ENCODE measurements at regions not wholly inside any gene's neighbourhood (a gene's known extent, or its start where the extent isn't known, plus 50 kb on each side); places are given as distances from the start of the nearest gene placed in this dataset.
"Not testable (repeated sequence)": the region's sequence is repeated elsewhere in the genome, so short reads cannot be mapped to it uniquely, and the experiment has no call there.

DNA sequence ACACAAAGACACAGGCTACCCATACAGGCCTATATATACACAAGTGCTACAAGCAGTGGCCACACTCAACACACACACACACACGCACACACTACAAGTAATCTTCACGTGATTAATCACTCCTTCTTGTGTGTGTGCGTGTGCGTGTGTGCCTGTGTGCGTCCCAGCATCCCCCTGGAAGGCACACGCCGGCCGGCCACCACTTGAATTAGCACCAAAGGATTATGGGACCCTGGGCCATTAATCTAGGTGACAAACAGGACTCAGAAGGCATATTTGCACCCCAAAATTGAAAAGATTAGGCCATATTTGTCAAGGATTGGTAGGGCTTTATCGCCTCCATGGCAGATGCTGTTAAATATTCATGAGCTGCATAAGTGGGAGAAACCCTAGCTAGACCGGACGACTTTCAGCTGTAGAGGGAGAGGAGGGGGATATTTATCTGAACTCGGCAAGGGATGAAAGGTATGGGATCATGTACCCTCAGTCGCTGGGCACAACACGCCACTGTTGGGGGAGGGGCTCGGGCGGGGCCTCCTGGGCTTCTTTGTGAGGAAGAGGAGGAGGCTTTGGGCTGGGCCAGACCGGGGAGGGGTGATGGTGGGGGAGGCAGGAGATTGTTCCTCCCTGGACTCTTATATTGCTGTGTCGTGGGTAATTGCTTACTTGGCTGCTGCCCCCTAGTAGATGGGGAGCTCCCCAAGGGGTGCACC is 89.6 kb upstream of the LHX5 start:
- DNase-seq: no peak

- DNase-seq: no peak
Measured at GRCh38 chr12:113559466-113559865, 87.8 kb upstream of the LHX5 start.

DNA sequence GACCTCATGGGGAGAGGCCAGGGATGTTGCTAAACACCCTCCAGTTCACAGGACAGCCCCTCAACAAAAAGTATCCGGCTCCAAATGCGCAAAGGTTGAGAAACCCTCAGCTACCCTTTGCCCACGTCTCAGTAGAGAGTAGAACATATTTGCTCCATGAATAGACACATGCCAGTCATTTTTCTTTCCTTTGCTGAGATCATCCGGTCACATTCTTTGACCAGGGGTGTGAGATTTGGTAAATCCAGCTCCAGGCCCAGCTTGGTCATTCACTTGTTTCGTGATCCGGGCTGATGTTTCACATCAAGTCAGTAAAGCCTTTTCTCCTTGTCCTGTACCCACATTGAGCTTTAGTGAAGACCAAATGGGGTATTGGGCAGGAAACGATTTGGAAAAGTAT is 83.6 kb upstream of the LHX5 start:
- no peak for DNase-seq

DNA sequence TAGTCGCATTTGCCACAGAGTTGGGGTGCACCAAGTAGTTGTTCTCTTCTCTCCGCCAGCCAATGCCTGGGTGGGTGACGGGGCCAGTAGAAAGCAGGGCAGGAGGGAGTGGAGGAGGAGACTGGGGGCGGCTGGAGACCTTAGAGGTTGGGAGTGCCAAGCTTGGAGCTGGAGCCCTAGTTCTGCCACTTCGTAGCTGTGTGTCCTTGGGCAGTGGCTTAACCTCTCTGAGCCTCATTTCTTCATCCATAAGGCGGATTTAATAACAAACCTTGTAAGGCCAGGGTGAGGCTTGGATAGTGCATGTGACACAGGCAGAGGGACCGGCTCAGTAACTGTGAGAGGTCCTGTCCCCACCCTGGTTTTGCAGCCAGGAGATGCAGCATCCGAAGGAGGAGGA is 81.1 kb upstream of the LHX5 start:
- no peak for DNase-seq

- DNase-seq: no peak
Measured at GRCh38 chr12:113551563-113551962, 79.9 kb upstream of the LHX5 start.

DNA sequence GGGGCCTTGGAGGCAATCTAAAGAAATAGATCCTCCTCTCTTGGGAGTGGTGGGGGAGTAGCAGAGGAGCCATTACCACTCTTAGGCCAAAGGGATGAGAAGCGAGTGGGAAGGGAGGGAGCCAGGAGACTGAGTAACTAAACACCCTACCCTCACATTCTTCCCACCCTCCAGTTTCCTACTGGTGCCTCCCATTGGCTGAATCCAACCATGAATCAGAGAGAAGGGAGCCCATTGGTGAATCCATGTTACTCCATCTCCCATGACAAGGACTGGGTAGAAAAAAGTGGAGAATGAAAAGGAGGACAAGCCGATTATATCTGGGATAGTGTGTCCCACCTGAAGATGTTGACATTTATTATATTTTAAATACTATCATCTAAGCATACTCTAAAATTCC is 76.8 kb upstream of the LHX5 start:
- no peak for DNase-seq

- no peak for DNase-seq
Measured at GRCh38 chr12:113546916-113547863, 75.5 kb upstream of the LHX5 start.

DNA sequence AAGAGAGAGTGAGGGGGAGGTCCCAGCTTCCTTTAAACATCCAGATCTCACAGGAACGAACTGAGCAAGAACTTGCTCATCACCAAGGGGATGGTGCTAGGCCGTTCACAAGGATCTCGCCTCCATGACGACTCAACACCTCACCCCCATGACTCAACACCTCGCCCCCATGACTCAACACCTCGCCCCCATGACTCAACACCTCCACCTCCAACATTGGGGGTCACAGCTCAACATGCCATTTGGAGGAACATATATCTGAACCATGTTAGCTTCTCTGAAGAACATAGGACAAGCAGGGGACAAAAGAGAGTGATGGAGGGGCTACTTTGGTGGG is 66.0 kb upstream of the LHX5 start:
- DNase-seq: no peak

DNA sequence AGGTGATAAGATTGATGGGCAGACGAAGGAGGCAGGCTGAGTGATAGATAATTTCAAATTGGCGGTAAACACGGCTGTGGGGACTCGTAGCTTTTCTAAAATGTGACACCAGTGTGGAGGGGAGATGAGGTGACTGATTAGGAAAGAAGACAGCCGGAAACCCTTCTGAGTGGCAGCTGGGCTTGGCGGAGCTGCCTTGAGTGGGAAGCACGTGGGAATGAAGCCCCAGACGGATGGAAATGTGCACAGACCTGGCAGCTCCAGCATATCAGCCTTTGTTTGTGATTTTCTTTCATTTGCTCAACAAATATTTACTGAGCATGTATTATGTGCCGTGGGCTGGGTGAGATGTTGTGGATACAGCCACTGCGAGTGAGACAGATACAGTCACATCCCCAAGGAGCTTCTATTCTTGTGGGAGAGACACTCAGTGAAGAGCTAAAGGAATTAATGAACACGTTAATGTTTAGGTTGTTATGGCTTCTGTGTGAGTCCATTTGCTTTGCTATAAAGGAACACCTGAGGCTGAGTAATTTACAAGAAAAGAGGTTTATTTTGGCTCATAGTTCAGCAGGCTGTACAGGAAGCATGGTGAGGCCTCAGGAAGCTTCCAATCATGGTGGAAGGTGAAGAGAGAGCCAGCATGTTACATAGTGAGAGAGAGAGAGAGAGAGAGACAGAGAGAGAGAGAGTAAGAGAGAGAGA is 65.5 kb upstream of the LHX5 start:
- DNase-seq: no peak

- DNase-seq: no peak
Measured at GRCh38 chr12:113535100-113535499, 63.4 kb upstream of the LHX5 start.

GRCh38 chr12:113534555-113534954 is 62.9 kb upstream of the LHX5 start:
- no peak for DNase-seq

- DNase-seq: no peak
Measured at GRCh38 chr12:113533842-113534375, 62.2 kb upstream of the LHX5 start.

GRCh38 chr12:113532292-113532691 is 60.6 kb upstream of the LHX5 start:
- no peak for DNase-seq

DNA sequence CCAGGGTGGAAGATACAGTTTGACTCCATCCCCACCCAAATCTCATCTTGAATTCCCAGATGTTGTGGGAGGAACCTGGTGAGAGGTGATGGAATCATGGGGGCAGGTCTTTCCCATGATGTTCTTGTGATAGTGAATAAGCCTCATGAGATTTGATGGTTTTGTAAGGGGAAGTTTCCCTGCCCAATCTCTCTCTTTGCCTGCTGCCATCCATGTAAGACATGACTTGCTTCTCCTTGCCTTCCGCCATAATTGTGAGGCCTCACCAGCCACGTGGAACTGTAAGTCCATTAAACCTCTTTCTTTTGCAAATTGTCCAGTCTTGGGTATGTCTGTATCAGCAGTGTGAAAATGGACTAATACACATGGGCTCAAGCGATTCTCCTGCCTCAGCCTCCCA is 59.4 kb upstream of the LHX5 start:
- DNase-seq: not testable (repeated sequence)

GRCh38 chr12:113528606-113529293 is 57.1 kb upstream of the LHX5 start:
- no peak for DNase-seq

DNA sequence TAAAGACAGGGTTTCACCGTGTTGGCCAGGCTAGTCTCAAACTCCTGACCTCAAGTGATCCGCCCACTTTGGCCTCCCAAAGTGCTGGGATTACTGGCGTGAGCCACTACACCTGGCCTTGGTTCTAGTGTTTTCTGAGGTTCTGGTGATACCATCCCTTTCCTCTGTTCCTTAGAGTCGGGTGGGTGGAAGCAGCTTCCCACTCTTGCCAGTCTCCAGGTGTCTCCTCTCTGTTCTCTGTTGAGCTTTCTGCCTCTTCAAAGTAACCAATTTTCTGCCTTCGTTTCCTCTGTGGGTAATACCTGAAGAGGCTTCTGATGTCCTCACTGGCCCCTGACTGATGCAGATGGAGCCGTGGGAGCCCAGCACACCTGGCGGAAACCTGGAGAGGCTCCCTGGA is 53.4 kb upstream of the LHX5 start:
- DNase-seq: no peak

GRCh38 chr12:113524495-113524894 is 52.8 kb upstream of the LHX5 start:
- DNase-seq: no peak

- no peak for DNase-seq
Measured at GRCh38 chr12:113521708-113522107, 50.0 kb upstream of the LHX5 start.

All from NCI-H187 treated with DMSO at 0.1 percent for 48 hours (cell line).